Neural crest cell (in vitro differentiated cells): ENCODE measurements at regions not wholly inside any gene's neighbourhood (a gene's known extent, or its start where the extent isn't known, plus 50 kb on each side); places are given as distances from the start of the nearest gene placed in this dataset.

Experiments
- DNase-seq: peaks from one replicate; pipeline ENCODE4 v3.0.0; 2021; ENCODE audit warnings: low read depth, mixed read lengths, low spot score
- H3K27ac Mint-ChIP-seq: one replicate; pipeline ENCODE4 v1.8.0; 2021; ENCODE audit warnings: mild to moderate bottlenecking, mixed read lengths; ENCODE audit not compliant: unreplicated experiment
- H3K27me3 Mint-ChIP-seq: 2 replicates; pipeline ENCODE4 v1.8.0; 2021; ENCODE audit warnings: low read depth, mild to moderate bottlenecking, mixed read lengths
- H3K36me3 Mint-ChIP-seq: 2 replicates; pipeline ENCODE4 v1.8.0; 2021; ENCODE audit warnings: low read depth, mild to moderate bottlenecking, mixed read lengths
- H3K4me1 Mint-ChIP-seq: 2 replicates; pipeline ENCODE4 v1.8.0; 2021; ENCODE audit warnings: mixed read lengths
- H3K4me3 Mint-ChIP-seq: one replicate; pipeline ENCODE4 v1.8.0; 2021; ENCODE audit warnings: mild to moderate bottlenecking, mixed read lengths
- H3K9me3 Mint-ChIP-seq: 2 replicates; pipeline ENCODE4 v1.8.0; 2021; ENCODE audit warnings: mixed read lengths
- CTCF ChIP-seq: fragments of 200-600 bp; sonication (generic); conservative IDR thresholded peaks from 2 replicates; pipeline ENCODE4 v1.5.0; 2021; ENCODE audit warnings: antibody characterized with exemption, mild to moderate bottlenecking

DNA sequence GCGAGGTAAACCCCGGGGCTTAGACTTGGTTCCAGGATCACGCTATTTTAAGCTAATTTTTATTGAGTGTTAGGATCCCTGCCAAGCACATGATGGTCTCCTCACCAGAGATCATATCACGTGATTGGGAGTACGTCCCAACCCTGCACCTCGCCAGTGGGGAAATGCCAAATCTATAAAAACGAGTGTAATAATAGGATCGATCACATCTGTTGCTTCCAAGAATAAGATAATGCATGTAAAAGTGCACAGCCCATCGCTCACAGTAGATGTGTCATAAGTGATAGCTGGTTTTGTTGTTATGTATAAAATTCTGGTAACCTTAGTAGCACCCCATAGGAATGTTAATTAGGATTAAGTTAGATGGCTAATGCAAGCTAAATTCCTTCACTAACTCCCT, 581.0 kb upstream of the TMEM132C start:
- Mint-ChIP-seq H3K27me3 (no peaks in the 10 kb centered on the region), H3K36me3 (no peaks in the 10 kb centered on the region), H3K4me1 (no peaks in the 10 kb centered on the region), H3K4me3 (no peak overlapping the region), H3K9me3 (peaks cover 3% of the 10 kb centered on the region), H3K27ac (no peak overlapping the region)
- no peak for DNase-seq
- TF ChIP-seq CTCF: no peak

DNA sequence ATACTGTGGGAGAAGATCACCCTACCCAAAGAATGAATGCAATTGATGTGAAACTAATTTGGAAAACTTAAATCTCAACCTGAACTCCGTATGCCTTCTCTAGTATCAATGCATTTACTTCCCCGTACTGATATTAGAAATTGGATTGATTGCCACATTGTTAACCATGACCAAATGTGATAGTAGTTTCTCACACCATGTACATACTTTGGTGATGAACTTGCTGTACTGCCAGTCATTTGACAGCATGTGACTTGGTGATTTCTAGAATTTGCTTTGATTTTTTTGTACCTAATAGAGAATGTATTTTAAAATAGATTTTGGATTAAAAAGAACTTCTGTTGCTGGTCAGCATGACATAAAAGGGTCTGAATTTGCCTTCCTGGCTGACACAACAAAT, 579.8 kb upstream of the TMEM132C start:
- Mint-ChIP-seq H3K4me1 (no peaks in the 10 kb centered on the region), H3K27ac (no peak overlapping the region), H3K4me3 (no peak overlapping the region), H3K27me3 (no peaks in the 10 kb centered on the region), H3K9me3 (peaks cover 3% of the 10 kb centered on the region), H3K36me3 (no peaks in the 10 kb centered on the region)
- DNase-seq: no peak
- no peak for TF ChIP-seq CTCF

GRCh38 chr12:127688906-127689428, 578.0 kb upstream of the TMEM132C start:
- H3K4me3 Mint-ChIP-seq: no peak overlapping the region
- H3K27me3 Mint-ChIP-seq: no peaks in the 10 kb centered on the region
- TF ChIP-seq CTCF: no peak
- no peak for DNase-seq
- H3K36me3 Mint-ChIP-seq: no peaks in the 10 kb centered on the region
- no peak overlapping the region for H3K27ac Mint-ChIP-seq
- no peaks in the 10 kb centered on the region for H3K4me1 Mint-ChIP-seq
- H3K9me3 Mint-ChIP-seq: peaks cover 3% of the 10 kb centered on the region

DNA sequence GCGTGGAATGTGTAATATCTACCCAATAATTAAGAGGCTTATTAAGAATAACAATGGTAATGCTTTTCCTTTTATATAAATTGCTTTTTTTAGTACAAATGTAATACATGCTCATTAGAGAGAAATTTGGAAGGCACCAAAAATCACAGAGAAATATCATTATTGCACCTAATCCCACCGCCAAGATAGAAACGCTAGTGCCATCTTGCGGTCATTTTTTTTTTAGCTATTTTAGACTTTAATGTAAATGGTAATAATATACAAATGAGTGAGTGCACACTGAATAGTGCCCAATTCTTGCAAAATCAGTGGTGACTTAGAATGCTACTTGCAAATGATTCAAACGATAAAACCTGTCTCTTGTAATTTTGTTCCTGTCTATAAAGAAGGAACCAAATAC, 576.8 kb upstream of the TMEM132C start:
- H3K27me3 Mint-ChIP-seq: peaks cover 5% of the 10 kb centered on the region
- no peak overlapping the region for H3K27ac Mint-ChIP-seq
- TF ChIP-seq CTCF: peak; percentile 57
- no peaks in the 10 kb centered on the region for H3K4me1 Mint-ChIP-seq
- no peak for DNase-seq
- H3K36me3 Mint-ChIP-seq: no peaks in the 10 kb centered on the region
- no peaks in the 10 kb centered on the region for H3K9me3 Mint-ChIP-seq
- H3K4me3 Mint-ChIP-seq: no peak overlapping the region

- Mint-ChIP-seq H3K9me3 (no peaks in the 10 kb centered on the region), H3K27me3 (peaks cover 19% of the 10 kb centered on the region), H3K36me3 (no peaks in the 10 kb centered on the region), H3K27ac (no peak overlapping the region), H3K4me1 (no peaks in the 10 kb centered on the region), H3K4me3 (no peak overlapping the region)
- DNase-seq: no peak
- no peak for TF ChIP-seq CTCF
Observed at GRCh38 chr12:127696963-127697362, 570.0 kb upstream of the TMEM132C start.

DNA sequence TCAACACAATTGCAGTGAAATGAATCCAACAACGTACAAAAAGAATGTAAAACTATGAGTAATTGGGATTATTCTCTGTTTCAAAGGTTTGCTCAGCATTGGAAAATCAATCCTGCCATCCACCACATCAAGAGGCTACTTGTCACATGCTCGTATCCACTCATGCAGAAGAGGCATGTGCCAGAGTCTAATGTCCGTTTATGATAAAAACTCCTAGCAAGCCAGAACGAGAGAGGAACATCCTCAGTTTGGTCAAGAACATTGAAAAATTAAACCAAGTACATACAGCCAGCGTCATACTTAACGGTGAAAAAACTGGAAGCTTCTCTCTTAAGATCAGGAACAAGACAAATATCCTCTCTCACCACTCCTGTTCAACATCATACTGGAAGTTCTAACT, 563.9 kb upstream of the TMEM132C start:
- H3K4me3 Mint-ChIP-seq: no peak overlapping the region
- peaks cover 18% of the 10 kb centered on the region for H3K27me3 Mint-ChIP-seq
- no peaks in the 10 kb centered on the region for H3K4me1 Mint-ChIP-seq
- no peaks in the 10 kb centered on the region for H3K36me3 Mint-ChIP-seq
- TF ChIP-seq CTCF: no peak
- no peak for DNase-seq
- no peaks in the 10 kb centered on the region for H3K9me3 Mint-ChIP-seq
- H3K27ac Mint-ChIP-seq: no peak overlapping the region
